MM.1S (cell line): ENCODE measurements at regions not wholly inside any gene's neighbourhood (a gene's known extent, or its start where the extent isn't known, plus 50 kb on each side); places are given as distances from the start of the nearest gene placed in this dataset.

ENCODE experiments used
- DNase-seq: peaks from one replicate; pipeline ENCODE4 v3.0.0-alpha.2; 2015
- H2AFZ ChIP-seq: fragments of 300-600 bp; sonication (generic); 2 replicates; pipeline ENCODE4 v1.6.0; 2016; ENCODE audit warnings: antibody characterized with exemption, low read length
- H3F3A ChIP-seq: fragments of 300-600 bp; sonication (generic); 2 replicates; pipeline ENCODE4 v1.6.1; 2016; ENCODE audit warnings: mild to moderate bottlenecking, antibody characterized with exemption, low read length, moderate library complexity, mixed read lengths; ENCODE audit not compliant: insufficient read depth
- H3K27ac ChIP-seq: fragments of 300-600 bp; sonication (generic); 2 replicates; pipeline ENCODE4 v1.5.1; 2016; ENCODE audit warnings: mild to moderate bottlenecking, low read length
- H3K27me3 ChIP-seq: fragments of 300-600 bp; sonication (generic); replicated peaks from 2 replicates; pipeline ENCODE4 v1.6.0; 2016; ENCODE audit warnings: low read length; ENCODE audit not compliant: insufficient read depth
- H3K36me3 ChIP-seq: fragments of 300-600 bp; sonication (generic); replicated peaks from 2 replicates; pipeline ENCODE4 v1.6.1; 2016; ENCODE audit warnings: mild to moderate bottlenecking, low read length, mixed read lengths; ENCODE audit not compliant: insufficient read depth
- H3K4me1 ChIP-seq: fragments of 300-600 bp; sonication (generic); 2 replicates; pipeline ENCODE4 v1.6.1; 2016; ENCODE audit warnings: low read length, mixed read lengths
- H3K4me2 ChIP-seq: fragments of 300-600 bp; sonication (generic); 2 replicates; pipeline ENCODE4 v1.6.0; 2016; ENCODE audit warnings: low read depth, low read length
- H3K4me3 ChIP-seq: fragments of 300-600 bp; sonication (generic); 2 replicates; pipeline ENCODE4 v1.5.1; 2016; ENCODE audit warnings: low read length, mixed read lengths
- H3K79me2 ChIP-seq: fragments of 300-600 bp; sonication (generic); 2 replicates; pipeline ENCODE4 v1.6.1; 2016; ENCODE audit warnings: mixed run types, low read length, mixed read lengths
- H3K9ac ChIP-seq: fragments of 300-600 bp; sonication (generic); 2 replicates; pipeline ENCODE4 v1.6.1; 2016; ENCODE audit warnings: low read length, mixed read lengths
- H3K9me2 ChIP-seq: fragments of 300-600 bp; sonication (generic); replicated peaks from 2 replicates; pipeline ENCODE4 v1.6.1; 2016; ENCODE audit warnings: mild to moderate bottlenecking, low read length, mixed read lengths; ENCODE audit not compliant: insufficient read depth
- H3K9me3 ChIP-seq: fragments of 300-600 bp; sonication (generic); replicated peaks from 2 replicates; pipeline ENCODE4 v1.6.1; 2016; ENCODE audit warnings: mild to moderate bottlenecking, low read length, mixed read lengths; ENCODE audit not compliant: insufficient read depth
- H4K20me1 ChIP-seq: fragments of 300-600 bp; sonication (generic); 2 replicates; pipeline ENCODE4 v1.6.1; 2016; ENCODE audit warnings: mild to moderate bottlenecking, low read length, moderate library complexity, mixed read lengths; ENCODE audit not compliant: insufficient read depth
- EZH2 ChIP-seq: fragments of 300-600 bp; sonication (generic); optimal IDR thresholded peaks from 2 replicates; pipeline ENCODE3; 2017; ENCODE audit warnings: low read depth, mild to moderate bottlenecking, antibody characterized with exemption, low read length, mixed read lengths
- EZH2phosphoT487 ChIP-seq: fragments of 300-600 bp; sonication (generic); IDR thresholded peaks from 2 replicates; pipeline ENCODE4 v1.6.1; 2018; ENCODE audit warnings: antibody characterized with exemption, low read length
- TF ChIP-seq, protein P1 (sequence below): fragments of 300-600 bp; sonication (generic); IDR thresholded peaks from 2 replicates; pipeline ENCODE4 v1.5.1; 2016; ENCODE audit warnings: antibody characterized with exemption, low read length, mixed read lengths

DNA sequence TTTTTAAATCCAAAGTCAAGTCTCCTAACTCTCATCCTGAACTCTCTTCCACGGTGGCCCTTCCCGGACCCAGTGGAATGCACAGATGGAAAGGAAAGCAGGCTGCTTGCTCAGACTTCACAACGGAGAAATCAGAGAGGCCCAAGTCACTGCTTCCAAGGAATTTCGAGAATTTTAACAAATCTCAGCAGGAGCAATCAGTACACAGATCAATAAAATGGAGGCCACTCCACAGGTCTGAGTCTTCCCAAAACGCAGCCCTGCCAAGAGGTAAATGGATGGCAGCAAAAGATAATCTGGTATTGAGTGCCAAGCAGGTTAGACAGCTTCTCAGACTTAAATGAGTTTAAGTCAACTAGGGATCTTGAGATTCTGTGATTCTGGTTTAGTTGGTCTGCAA, 81.1 kb upstream of the TIAM1 start:
- H3K36me3 ChIP-seq: no peaks in the 10 kb centered on the region
- H3K4me2 ChIP-seq: no peak overlapping the region
- no peak overlapping the region for H3K9ac ChIP-seq
- H3K27me3 ChIP-seq: no peaks in the 10 kb centered on the region
- H3K4me1 ChIP-seq: peaks cover 14% of the 10 kb centered on the region
- H2AFZ ChIP-seq: no peak overlapping the region
- TF ChIP-seq EZH2 (no peak), EZH2phosphoT487 (no peak)
- TF ChIP-seq, protein P1, sequence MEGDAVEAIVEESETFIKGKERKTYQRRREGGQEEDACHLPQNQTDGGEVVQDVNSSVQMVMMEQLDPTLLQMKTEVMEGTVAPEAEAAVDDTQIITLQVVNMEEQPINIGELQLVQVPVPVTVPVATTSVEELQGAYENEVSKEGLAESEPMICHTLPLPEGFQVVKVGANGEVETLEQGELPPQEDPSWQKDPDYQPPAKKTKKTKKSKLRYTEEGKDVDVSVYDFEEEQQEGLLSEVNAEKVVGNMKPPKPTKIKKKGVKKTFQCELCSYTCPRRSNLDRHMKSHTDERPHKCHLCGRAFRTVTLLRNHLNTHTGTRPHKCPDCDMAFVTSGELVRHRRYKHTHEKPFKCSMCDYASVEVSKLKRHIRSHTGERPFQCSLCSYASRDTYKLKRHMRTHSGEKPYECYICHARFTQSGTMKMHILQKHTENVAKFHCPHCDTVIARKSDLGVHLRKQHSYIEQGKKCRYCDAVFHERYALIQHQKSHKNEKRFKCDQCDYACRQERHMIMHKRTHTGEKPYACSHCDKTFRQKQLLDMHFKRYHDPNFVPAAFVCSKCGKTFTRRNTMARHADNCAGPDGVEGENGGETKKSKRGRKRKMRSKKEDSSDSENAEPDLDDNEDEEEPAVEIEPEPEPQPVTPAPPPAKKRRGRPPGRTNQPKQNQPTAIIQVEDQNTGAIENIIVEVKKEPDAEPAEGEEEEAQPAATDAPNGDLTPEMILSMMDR: no peak
- DNase-seq: no peak
- H3K9me3 ChIP-seq: no peaks in the 10 kb centered on the region
- H3K4me3 ChIP-seq: no peak overlapping the region
- peaks cover 15% of the 10 kb centered on the region for H3F3A ChIP-seq
- no peak overlapping the region for H3K27ac ChIP-seq
- H3K79me2 ChIP-seq: peaks cover 36% of the 10 kb centered on the region
- no peaks in the 10 kb centered on the region for H3K9me2 ChIP-seq
- no peaks in the 10 kb centered on the region for H4K20me1 ChIP-seq

DNA sequence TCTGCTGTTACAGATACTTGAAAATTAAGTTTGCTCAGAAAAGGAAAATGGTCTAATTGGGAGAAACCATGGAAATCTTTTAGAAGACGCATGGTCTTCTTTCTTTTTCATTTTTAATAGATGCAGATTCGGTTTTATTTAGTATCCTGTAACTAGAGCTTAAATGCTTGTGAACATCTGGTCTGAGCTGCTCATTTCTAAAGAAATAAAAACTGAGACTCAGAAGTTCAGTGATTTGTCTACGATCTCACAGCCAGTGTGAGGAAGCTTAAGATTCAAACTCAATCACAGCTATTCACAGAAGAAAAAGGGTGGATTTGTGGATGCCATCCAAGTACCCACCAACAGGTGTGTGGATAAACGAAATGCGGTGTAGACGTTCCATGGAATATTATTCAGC, 80.0 kb upstream of the TIAM1 start:
- H3F3A ChIP-seq: peaks cover 15% of the 10 kb centered on the region
- no peaks in the 10 kb centered on the region for H4K20me1 ChIP-seq
- peaks cover 14% of the 10 kb centered on the region for H3K4me1 ChIP-seq
- no peak overlapping the region for H3K27ac ChIP-seq
- no peak for DNase-seq
- TF ChIP-seq EZH2 (no peak), EZH2phosphoT487 (no peak)
- TF ChIP-seq, protein P1: no peak
- no peak overlapping the region for H3K4me2 ChIP-seq
- no peaks in the 10 kb centered on the region for H3K9me3 ChIP-seq
- no peaks in the 10 kb centered on the region for H3K36me3 ChIP-seq
- H3K9me2 ChIP-seq: no peaks in the 10 kb centered on the region
- no peak overlapping the region for H3K9ac ChIP-seq
- H3K79me2 ChIP-seq: peaks cover 30% of the 10 kb centered on the region
- H3K4me3 ChIP-seq: no peak overlapping the region
- no peak overlapping the region for H2AFZ ChIP-seq
- no peaks in the 10 kb centered on the region for H3K27me3 ChIP-seq

DNA sequence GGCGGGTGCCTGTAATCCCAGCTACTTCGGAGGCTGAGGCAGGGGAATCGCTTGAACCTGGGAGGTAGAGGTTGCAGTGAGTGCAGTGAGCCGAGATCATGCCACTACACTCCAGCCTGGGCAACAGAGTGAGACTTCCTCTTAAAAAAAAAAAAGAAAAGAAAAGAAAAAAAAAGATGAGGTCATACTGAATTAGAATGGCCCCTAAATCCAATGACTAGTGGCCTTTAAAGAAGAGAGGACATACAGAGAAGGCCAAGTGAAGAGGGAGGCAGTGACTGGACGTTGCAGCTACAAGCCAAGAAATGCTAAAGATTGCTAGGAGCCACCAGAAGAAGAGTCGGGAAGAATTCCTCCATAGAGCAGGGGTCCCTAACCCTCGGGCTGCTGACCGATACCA, 76.9 kb upstream of the TIAM1 start:
- Histone ChIP-seq H3K4me1 (peaks cover 8% of the 10 kb centered on the region), H3K79me2 (peaks cover 32% of the 10 kb centered on the region), H3K4me2 (no peak overlapping the region), H3K9ac (no peak overlapping the region), H3K4me3 (no peak overlapping the region), H2AFZ (no peak overlapping the region), H3K27me3 (no peaks in the 10 kb centered on the region), H3K27ac (no peak overlapping the region), H4K20me1 (no peaks in the 10 kb centered on the region), H3K9me2 (no peaks in the 10 kb centered on the region), H3F3A (peaks cover under 1% of the 10 kb centered on the region), H3K36me3 (no peaks in the 10 kb centered on the region), H3K9me3 (no peaks in the 10 kb centered on the region)
- no peak for DNase-seq
- TF ChIP-seq EZH2phosphoT487: no peak
- no peak for TF ChIP-seq EZH2
- TF ChIP-seq, protein P1: no peak
